H1 (cell line): ENCODE measurements at regions not wholly inside any gene's neighbourhood (a gene's known extent, or its start where the extent isn't known, plus 50 kb on each side); places are given as distances from the start of the nearest gene placed in this dataset.

Experiments
- CTCF ChIA-PET: fragments of 300-600 bp; sonication (Branson Sonifier 250); formaldehyde crosslinking; loops from one replicate; lab custom pipeline; 2021; ENCODE audit not compliant: partially characterized antibody; lab: Charles Lee
- POLR2A ChIA-PET: fragments of 300-600 bp; sonication (Branson Sonifier 250); formaldehyde crosslinking; loops from one replicate; lab custom pipeline; 2021; ENCODE audit warnings: inconsistent platforms; ENCODE audit not compliant: partially characterized antibody; lab: Charles Lee
- DNase-seq, 2 experiments: peaks; one replicate each; pipeline versions ENCODE4 v3.0.0 to v3.0.0-alpha.2; 2010 to 2022; ENCODE audit warnings: low spot score in 2 of 2, low read depth in 1 of 2, mixed read lengths in 1 of 2
- FAIRE-seq: peaks from 2 replicates; lab custom pipeline; 2011; peaks lifted over from hg19 to GRCh38; lab: Jason Lieb, UNC
- H2AFZ ChIP-seq: 2 replicates; pipeline ENCODE4 v1.8.1; 2012; ENCODE audit warnings: low read length, inconsistent platforms
- H2AK5ac ChIP-seq: 2 replicates; pipeline ENCODE4 v1.6.1; 2013; ENCODE audit warnings: low read depth, low read length
- H2BK120ac ChIP-seq: replicated peaks from 2 replicates; pipeline ENCODE3; 2013; ENCODE audit warnings: low read depth, low read length, inconsistent platforms
- H2BK12ac ChIP-seq: 2 replicates; pipeline ENCODE4 v1.6.1; 2013; ENCODE audit warnings: low read depth, low read length
- H2BK15ac ChIP-seq: 2 replicates; pipeline ENCODE4 v1.6.1; 2013; ENCODE audit warnings: low read length
- H2BK20ac ChIP-seq: 2 replicates; pipeline ENCODE4 v1.6.1; 2013; ENCODE audit warnings: low read length
- H2BK5ac ChIP-seq: 2 replicates; pipeline ENCODE4 v1.6.1; 2013; ENCODE audit warnings: low read depth, low read length
- H3K14ac ChIP-seq: 2 replicates; pipeline ENCODE4 v1.6.1; 2013; ENCODE audit warnings: inconsistent platforms; ENCODE audit not compliant: insufficient read length
- H3K18ac ChIP-seq: 2 replicates; pipeline ENCODE4 v1.6.1; 2013; ENCODE audit warnings: low read length; ENCODE audit errors: extremely low read depth
- H3K23ac ChIP-seq: 2 replicates; pipeline ENCODE4 v1.6.1; 2013; ENCODE audit warnings: inconsistent platforms; ENCODE audit not compliant: insufficient read length
- H3K23me2 ChIP-seq: 2 replicates; pipeline ENCODE4 v1.6.1; 2013; ENCODE audit warnings: low read depth, low read length
- H3K27ac ChIP-seq: 2 replicates; pipeline ENCODE4 v1.6.1; 2011; ENCODE audit warnings: low read depth, low read length, inconsistent platforms
- H3K27me3 ChIP-seq, 4 experiments: replicated peaks in 1 of 4; 1 replicate in 1 of 4; 2 replicates in 3 of 4; pipeline versions ENCODE4 v1.6.1 to v1.8.1; 2011 to 2013; ENCODE audit warnings: low read length in 3 of 4, mild to moderate bottlenecking in 3 of 4, inconsistent platforms in 2 of 4, mixed read lengths in 2 of 4, moderate library complexity in 1 of 4; ENCODE audit not compliant: control insufficient read depth in 3 of 4, insufficient read depth in 3 of 4; ENCODE audit errors: extremely low read depth in 1 of 4
- H3K36me3 ChIP-seq, 4 experiments: 2 replicates each; pipeline versions ENCODE4 v1.6.1 to v1.8.1; 2011 to 2013; ENCODE audit warnings: mild to moderate bottlenecking in 4 of 4, low read length in 3 of 4, moderate library complexity in 2 of 4, control low read depth in 1 of 4, inconsistent platforms in 1 of 4; ENCODE audit not compliant: insufficient read depth in 4 of 4, control insufficient read depth in 2 of 4
- H3K4ac ChIP-seq: replicated peaks from 2 replicates; pipeline ENCODE3; 2013; ENCODE audit warnings: low read length, low read depth, mixed read lengths, inconsistent platforms; ENCODE audit not compliant: insufficient read length
- H3K4me1 ChIP-seq, 4 experiments: replicated peaks in 1 of 4; 1 replicate in 1 of 4; 2 replicates in 3 of 4; pipeline versions ENCODE4 v1.6.1 to v1.8.1; 2011 to 2013; ENCODE audit warnings: low read length in 3 of 4, inconsistent platforms in 2 of 4, mixed read lengths in 1 of 4; ENCODE audit not compliant: insufficient read depth in 4 of 4, control insufficient read depth in 3 of 4
- H3K4me2 ChIP-seq, 2 experiments: 2 replicates each; pipeline versions ENCODE4 v1.6.1 to v1.8.1; 2011 to 2013; ENCODE audit warnings: low read depth in 2 of 2, low read length in 2 of 2, control low read depth in 1 of 2, inconsistent platforms in 1 of 2, mild to moderate bottlenecking in 1 of 2; ENCODE audit not compliant: insufficient read depth in 1 of 2
- H3K4me3 ChIP-seq, 4 experiments: fragments of 200-600, 300-600 bp in 1 of 4; sonication (generic), shearing (Covaris generic), sonication (Bioruptor Twin) in 1 of 4; 2 replicates each; pipeline versions ENCODE4 v1.5.1 to v1.8.1; 2011 to 2016; ENCODE audit warnings: low read length in 4 of 4, low read depth in 3 of 4, control low read depth in 2 of 4, inconsistent platforms in 2 of 4, mild to moderate bottlenecking in 2 of 4, mixed read lengths in 1 of 4, moderate library complexity in 1 of 4; ENCODE audit not compliant: insufficient read depth in 2 of 4; ENCODE audit errors: extremely low read depth in 1 of 4
- H3K56ac ChIP-seq: replicated peaks from 2 replicates; pipeline ENCODE3; 2013; ENCODE audit warnings: low read depth, mild to moderate bottlenecking, mixed read lengths, low read length, inconsistent platforms; ENCODE audit not compliant: insufficient read length
- H3K79me1 ChIP-seq: 2 replicates; pipeline ENCODE4 v1.6.1; 2013; ENCODE audit warnings: low read depth, low read length, control low read depth
- H3K79me2 ChIP-seq, 2 experiments: 2 replicates each; pipeline versions ENCODE4 v1.6.1 to v1.8.1; 2012 to 2013; ENCODE audit warnings: low read length in 2 of 2, mild to moderate bottlenecking in 2 of 2, inconsistent platforms in 1 of 2; ENCODE audit not compliant: insufficient read depth in 2 of 2, control insufficient read depth in 1 of 2
- H3K9ac ChIP-seq, 4 experiments: replicated peaks in 1 of 4; 1 replicate in 1 of 4; 2 replicates in 3 of 4; pipeline versions ENCODE4 v1.6.1 to v1.8.1; 2011 to 2013; ENCODE audit warnings: low read depth in 3 of 4, low read length in 3 of 4, control low read depth in 2 of 4, mild to moderate bottlenecking in 2 of 4, moderate library complexity in 2 of 4, inconsistent platforms in 1 of 4; ENCODE audit errors: extremely low read depth in 1 of 4
- H3K9me3 ChIP-seq, 2 experiments: 2 replicates each; pipeline versions ENCODE4 v1.6.1 to v1.8.1; 2012 to 2013; ENCODE audit warnings: mild to moderate bottlenecking in 2 of 2, moderate library complexity in 2 of 2, control low read depth in 1 of 2, inconsistent platforms in 1 of 2, low read depth in 1 of 2, low read length in 1 of 2, mixed read lengths in 1 of 2; ENCODE audit not compliant: insufficient read depth in 2 of 2
- H4K20me1 ChIP-seq, 2 experiments: replicated peaks in 1 of 2; 2 replicates each; pipeline versions ENCODE3 to v1.8.1; 2011 to 2013; ENCODE audit warnings: inconsistent platforms in 2 of 2, low read length in 2 of 2, mild to moderate bottlenecking in 1 of 2; ENCODE audit not compliant: insufficient read depth in 2 of 2, control insufficient read depth in 1 of 2
- H4K5ac ChIP-seq: 2 replicates; pipeline ENCODE4 v1.6.1; 2013; ENCODE audit warnings: low read length, low read depth, mixed read lengths, inconsistent platforms; ENCODE audit not compliant: insufficient read length
- H4K8ac ChIP-seq: 2 replicates; pipeline ENCODE4 v1.8.0; 2013; ENCODE audit warnings: mild to moderate bottlenecking, moderate library complexity, low read length, inconsistent platforms; ENCODE audit not compliant: insufficient read depth; ENCODE audit errors: extremely low read depth
- H4K91ac ChIP-seq: replicated peaks from 2 replicates; pipeline ENCODE3; 2013; ENCODE audit warnings: low read length, mixed read lengths, inconsistent platforms; ENCODE audit not compliant: insufficient read length
- JUN ChIP-seq: IDR thresholded peaks from 2 replicates; pipeline ENCODE4 v1.6.1; 2011; ENCODE audit warnings: low read depth, mild to moderate bottlenecking, improper control_type of control experiment, low read length
- SIX5 ChIP-seq: IDR thresholded peaks from 2 replicates; pipeline ENCODE4 v1.6.1; 2011; ENCODE audit warnings: mild to moderate bottlenecking, low read depth, low read length
- YY1 ChIP-seq: IDR thresholded peaks from 2 replicates; pipeline ENCODE4 v1.6.1; 2011; ENCODE audit warnings: low read depth, mild to moderate bottlenecking, low read length
- WGBS, 2 experiments: shearing (Covaris generic) in 1 of 2; methylation state at CpG; one replicate each; pipeline versions ENCODE4 v1.1.6 to v1.1.7; 2013 to 2015; ENCODE audit warnings: low lambda C conversion rate in 2 of 2, mixed read lengths in 2 of 2, inconsistent platforms in 1 of 2, low coverage in 1 of 2, missing lambda C conversion rate in 1 of 2; ENCODE audit not compliant: insufficient replicate concordance in 2 of 2, insufficient coverage in 1 of 2, insufficient read length in 1 of 2; ENCODE audit errors: extremely low coverage in 1 of 2, missing lambda C conversion rate in 1 of 2; 5-methylcytosine and 5-hydroxymethylcytosine counted together

GRCh38 chr2:156901373-156902031 is 356.0 kb upstream of the GALNT5 start:
- no peak overlapping the region for H3K4me3 ChIP-seq
- H3K79me2 ChIP-seq: no peaks in the 10 kb centered on the region
- POLR2A ChIA-PET: no interaction called here
- H3K79me1 ChIP-seq: no peaks in the 10 kb centered on the region
- no peak overlapping the region for H3K4me2 ChIP-seq
- CTCF ChIA-PET: interaction anchor here (0.7 to 1.6 kb wide), 3 partner anchors 9 to 436 kb away, joined by 3 to 5 read pairs (median 3); no protein-coding TSS in a partner anchor
- H2BK12ac ChIP-seq: no peak overlapping the region
- no peak overlapping the region for H4K5ac ChIP-seq
- H2AK5ac ChIP-seq: no peak overlapping the region
- no peak overlapping the region for H3K56ac ChIP-seq
- 78% methylated on average over 4 of the region's 4 CpGs; no CpG with 5 or more reads in 1 of the 2 experiments for WGBS, 2 experiments
- H4K91ac ChIP-seq: no peak overlapping the region
- H3K36me3 ChIP-seq: no peaks in the 10 kb centered on the region
- H2BK5ac ChIP-seq: no peak overlapping the region
- H4K20me1 ChIP-seq: no peaks in the 10 kb centered on the region
- TF ChIP-seq SIX5: no peak
- no peak for TF ChIP-seq JUN
- no peak for TF ChIP-seq YY1
- no peaks in the 10 kb centered on the region for H3K9me3 ChIP-seq
- no peak overlapping the region for H2BK120ac ChIP-seq
- H3K14ac ChIP-seq: no peak overlapping the region
- DNase-seq (no peak), FAIRE-seq (no peak)
- H3K23ac ChIP-seq: no peak overlapping the region
- H3K18ac ChIP-seq: no peak overlapping the region
- no peak overlapping the region for H3K27ac ChIP-seq
- H2BK20ac ChIP-seq: no peak overlapping the region
- H3K4me1 ChIP-seq: no peaks in the 10 kb centered on the region
- no peaks in the 10 kb centered on the region for H3K23me2 ChIP-seq
- H4K8ac ChIP-seq: no peak overlapping the region
- H2AFZ ChIP-seq: no peak overlapping the region
- no peaks in the 10 kb centered on the region for H3K27me3 ChIP-seq
- H3K9ac ChIP-seq: no peak overlapping the region
- H3K4ac ChIP-seq: no peak overlapping the region
- no peak overlapping the region for H2BK15ac ChIP-seq
